ENCODE measurements at regions not wholly inside any gene's neighbourhood (a gene's known extent, or its start where the extent isn't known, plus 50 kb on each side); places are given as distances from the start of the nearest gene placed in this dataset.

GRCh38 chr16:6076631-6077030, 979.0 kb upstream of the EEF2KMT start:
- no peak for DNase-seq (ENCODE audit: low spot score)
- TF ChIP-seq CTCF (IDR thresholded peaks at IDR 0.05; ENCODE audit: extremely low read depth, missing control alignments) = no peak

- no peak for TF ChIP-seq CTCF (IDR thresholded peaks at IDR 0.05; ENCODE audit: extremely low read depth, missing control alignments)
- DNase-seq (ENCODE audit: low spot score) = no peak
Observed at GRCh38 chr16:6068063-6068462, 970.5 kb upstream of the EEF2KMT start.

GRCh38 chr16:6066652-6067051, 969.1 kb upstream of the EEF2KMT start:
- TF ChIP-seq CTCF (IDR thresholded peaks at IDR 0.05; ENCODE audit: extremely low read depth, missing control alignments) = no peak
- DNase-seq (ENCODE audit: low spot score) = no peak

- DNase-seq (ENCODE audit: low spot score) = no peak
- TF ChIP-seq CTCF (IDR thresholded peaks at IDR 0.05; ENCODE audit: extremely low read depth, missing control alignments) = no peak
Observed at GRCh38 chr16:6063526-6063925, 965.9 kb upstream of the EEF2KMT start.

- no peak for TF ChIP-seq CTCF (IDR thresholded peaks at IDR 0.05; ENCODE audit: extremely low read depth, missing control alignments)
- DNase-seq (ENCODE audit: low spot score) = no peak
Observed at GRCh38 chr16:6059671-6060070, 962.1 kb upstream of the EEF2KMT start.

- TF ChIP-seq CTCF (IDR thresholded peaks at IDR 0.05; ENCODE audit: extremely low read depth, missing control alignments) = no peak
- no peak for DNase-seq (ENCODE audit: low spot score)
Observed at GRCh38 chr16:6057821-6058220, 960.2 kb upstream of the EEF2KMT start.

GRCh38 chr16:6048017-6048416, 950.4 kb upstream of the EEF2KMT start:
- DNase-seq (ENCODE audit: low spot score) = no peak
- TF ChIP-seq CTCF (IDR thresholded peaks at IDR 0.05; ENCODE audit: extremely low read depth, missing control alignments) = no peak

Measured in GM20000 (cell line).